Heart right ventricle (tissue), 16 donors: ENCODE measurements at regions not wholly inside any gene's neighbourhood (a gene's known extent, or its start where the extent isn't known, plus 50 kb on each side); places are given as distances from the start of the nearest gene placed in this dataset.

Source experiments
- ATAC-seq, 8 donors: fragments of 200-7000 bp; cut with Tn5 transposase; one replicate each; pipeline ENCODE4 v1.9.1; 2020; ENCODE audit warnings: mild to moderate bottlenecking in 8 of 8, moderate library complexity in 8 of 8, moderate number of reproducible peaks in 1 of 8
- DNase-seq, 2 donors: peaks; one replicate each; pipeline ENCODE4 v3.0.0-alpha.2; 2020
- H3K27ac ChIP-seq, 10 donors: fragments of 200-600 bp; sonication (generic) in 2 of 10; one replicate each; pipeline versions ENCODE4 v1.5.0 to v1.8.0; 2020 to 2022; ENCODE audit warnings: mild to moderate bottlenecking in 3 of 10
- H3K27me3 ChIP-seq, 7 donors: fragments of 200-600 bp; one replicate each; pipeline ENCODE4 v1.8.0; 2021 to 2022; ENCODE audit warnings: mild to moderate bottlenecking in 2 of 7
- H3K36me3 ChIP-seq, 9 donors: fragments of 200-600 bp; sonication (generic) in 1 of 9; one replicate each; pipeline versions ENCODE4 v1.5.0 to v1.8.0; 2020 to 2022; ENCODE audit warnings: mild to moderate bottlenecking in 2 of 9
- H3K4me1 ChIP-seq, 9 donors: fragments of 200-600 bp; sonication (generic) in 1 of 9; one replicate each; pipeline versions ENCODE4 v1.5.0 to v1.8.0; 2020 to 2022; ENCODE audit warnings: mild to moderate bottlenecking in 4 of 9
- H3K4me3 ChIP-seq, 10 donors: fragments of 200-600 bp; sonication (generic) in 2 of 10; one replicate each; pipeline versions ENCODE4 v1.5.0 to v1.8.0; 2020 to 2022; ENCODE audit warnings: mild to moderate bottlenecking in 7 of 10, moderate library complexity in 2 of 10
- H3K9me3 ChIP-seq, 11 donors: fragments of 200-600 bp in 10 of 11; sonication (generic) in 2 of 11; one replicate each; pipeline versions ENCODE4 v1.5.0 to v1.8.0; 2013 to 2022; ENCODE audit warnings: mild to moderate bottlenecking in 2 of 11, control low read depth in 1 of 11, moderate library complexity in 1 of 11
- WGBS, 2 donors: extraction: QIAGEN DNeasy Blood & Tissue Kit; methylation state at CpG; one replicate each; pipeline ENCODE4 v1.1.7; 2013; ENCODE audit warnings: inconsistent platforms in 1 of 2; 5-methylcytosine and 5-hydroxymethylcytosine counted together
- intact Hi-C, 10 donors: fragments of 100-400 bp; cut with DNase I; formaldehyde crosslinking; loops; one replicate each; pipeline versions ENCODE4 v1.11.1 to v1.14.2; 2022
- TF ChIP-seq, protein P1 (sequence below), 9 donors: fragments of 200-600 bp; sonication (generic) in 2 of 9; IDR thresholded peaks; one replicate each; pipeline versions ENCODE4 v1.5.0 to v1.8.0; 2021 to 2022; ENCODE audit warnings: antibody characterized with exemption in 9 of 9, mild to moderate bottlenecking in 5 of 9, moderate library complexity in 1 of 9
- donor health status: Arrhythmogenic right ventricular cardiomyopathy.
- donor health status: ischemic (EF 13 %, LVEDD 7.1; RV severe dilation, severe dysfunction).
- donor health status: healthy with polysubstance abuse.
- donor health status: DM: no; HTN: yes; CAD: no.
- donor health status: DM: no; HTN: no; CAD: no.
- donor health status: ischemic (EF 25% LVEDD 6.9; RV normal size, moderate dysfunction).
- donor health status: ischemic (EF 25% LVEDD 5.7; RV mildly dilated, moderate dysfunction).
- donor health status: healthy.
- donor health status: DM: yes; HTN: yes; CAD: no.
- donor health status: Ischemic cardiomyopathy.
- donor health status: ischemic (EF 35%, LVEDD 5.7; RV mildly dilated, moderate dysfunction).
- donor health status: nonischemic (EF 11% LVEDD 7.7; RV severe dilation, severe dysfunction).
- donor health status: DM: yes; HTN: yes; CAD: no.
- donor health status: PGD.
- donor health status: ischemic (EF 29% LVEDD 5.4; RV normal size, mild dysfunction).
- donor health status: nonischemic (EF 23%, LVEDD 6.1; RV moderate dilation, normal function).

DNA sequence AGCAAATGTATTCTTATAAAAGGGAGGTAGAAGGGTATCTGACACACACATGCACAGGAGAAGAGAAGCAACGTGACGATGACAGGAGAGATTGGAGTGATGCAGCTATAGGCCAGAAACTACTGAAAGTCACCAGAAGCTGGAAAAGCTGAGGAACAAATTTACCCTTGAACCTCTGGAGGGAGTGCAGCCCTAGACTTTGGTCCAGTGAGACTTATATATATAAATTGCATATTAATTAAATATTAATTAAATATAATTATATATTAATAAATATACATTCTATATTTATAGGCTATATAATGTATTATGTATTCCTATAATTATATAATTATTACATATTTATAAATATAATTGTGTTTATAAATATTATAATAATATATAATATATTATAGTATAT is 96.5 kb upstream of the LMCD1 start:
- Histone ChIP-seq H3K4me3 (no peak overlapping the region), H3K4me1 (no peaks in the 10 kb centered on the region), H3K9me3 (peaks cover 0 to 22% (median 6%) of the 10 kb centered on the region in 11 donors), H3K36me3 (no peaks in the 10 kb centered on the region), H3K27me3 (no peaks in the 10 kb centered on the region), H3K27ac (no peak overlapping the region)
- no peak for ATAC-seq
- WGBS, 2 donors, result 95% methylated on average over 2 of the region's 2 CpGs
- intact Hi-C loops, result no loop called here
- TF ChIP-seq, protein P1, sequence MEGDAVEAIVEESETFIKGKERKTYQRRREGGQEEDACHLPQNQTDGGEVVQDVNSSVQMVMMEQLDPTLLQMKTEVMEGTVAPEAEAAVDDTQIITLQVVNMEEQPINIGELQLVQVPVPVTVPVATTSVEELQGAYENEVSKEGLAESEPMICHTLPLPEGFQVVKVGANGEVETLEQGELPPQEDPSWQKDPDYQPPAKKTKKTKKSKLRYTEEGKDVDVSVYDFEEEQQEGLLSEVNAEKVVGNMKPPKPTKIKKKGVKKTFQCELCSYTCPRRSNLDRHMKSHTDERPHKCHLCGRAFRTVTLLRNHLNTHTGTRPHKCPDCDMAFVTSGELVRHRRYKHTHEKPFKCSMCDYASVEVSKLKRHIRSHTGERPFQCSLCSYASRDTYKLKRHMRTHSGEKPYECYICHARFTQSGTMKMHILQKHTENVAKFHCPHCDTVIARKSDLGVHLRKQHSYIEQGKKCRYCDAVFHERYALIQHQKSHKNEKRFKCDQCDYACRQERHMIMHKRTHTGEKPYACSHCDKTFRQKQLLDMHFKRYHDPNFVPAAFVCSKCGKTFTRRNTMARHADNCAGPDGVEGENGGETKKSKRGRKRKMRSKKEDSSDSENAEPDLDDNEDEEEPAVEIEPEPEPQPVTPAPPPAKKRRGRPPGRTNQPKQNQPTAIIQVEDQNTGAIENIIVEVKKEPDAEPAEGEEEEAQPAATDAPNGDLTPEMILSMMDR (IDR thresholded peaks at IDR 0.05), result no peak
- DNase-seq, result no peak

DNA sequence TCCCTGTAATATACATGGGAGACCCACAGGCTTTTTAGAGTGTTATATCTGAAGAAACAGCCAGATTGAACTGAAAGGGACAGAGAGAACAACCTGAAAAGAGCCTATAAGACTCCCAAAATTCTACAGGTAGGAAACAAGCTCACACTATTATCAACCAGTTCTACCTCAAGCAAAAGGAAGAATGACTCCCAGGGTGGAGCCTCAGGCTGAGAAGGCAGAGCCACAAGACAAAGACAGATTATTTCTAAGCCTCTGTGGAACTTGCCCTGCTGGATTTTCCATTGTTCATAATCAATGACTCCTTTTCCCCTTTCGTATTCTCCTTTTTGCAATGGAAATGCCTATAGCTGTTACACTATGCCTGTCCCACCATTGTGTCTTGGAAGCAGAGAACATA is 95.1 kb upstream of the LMCD1 start:
- Histone ChIP-seq H3K27me3 (no peaks in the 10 kb centered on the region), H3K27ac (no peak overlapping the region), H3K4me3 (no peak overlapping the region), H3K36me3 (no peaks in the 10 kb centered on the region), H3K4me1 (no peaks in the 10 kb centered on the region), H3K9me3 (peaks cover 0 to 21% (median 6%) of the 10 kb centered on the region in 11 donors)
- ATAC-seq (no peak), DNase-seq (no peak)
- intact Hi-C loops, result no loop called here
- TF ChIP-seq, protein P1 (IDR thresholded peaks at IDR 0.05), result no peak
- WGBS, 2 donors, result 86 to 96% methylated on average over 1 of the region's 1 CpG

- intact Hi-C loops, result no loop called here
- WGBS, 2 donors, result 71 to 78% methylated on average over 7 of the region's 7 CpGs
- no peak for DNase-seq
Measured at GRCh38 chr3:8413337-8413926, 88.2 kb upstream of the LMCD1 start.

DNA sequence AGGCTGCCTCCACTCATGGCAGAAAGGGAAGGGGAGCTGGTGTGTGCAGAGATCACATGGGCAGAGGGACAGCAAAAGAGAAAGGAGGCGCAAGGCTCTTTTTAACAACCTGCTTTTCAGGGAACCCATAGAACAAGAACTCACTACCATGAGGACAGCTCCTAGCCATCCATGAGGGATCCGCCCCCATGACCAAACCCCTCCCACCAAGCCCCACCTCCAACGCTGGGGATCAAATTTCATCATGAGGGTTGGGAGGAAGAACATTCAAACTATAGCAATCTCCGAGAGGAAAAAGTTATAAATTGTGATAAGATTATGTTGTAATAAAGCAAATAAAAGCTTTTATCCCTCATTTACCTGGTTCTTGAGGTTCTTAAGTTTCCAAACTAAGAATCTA is 84.7 kb upstream of the LMCD1 start:
- Histone ChIP-seq H3K4me1 (peaks cover 0 to 5% (median 0%) of the 10 kb centered on the region in 9 donors), H3K27me3 (no peaks in the 10 kb centered on the region), H3K27ac (no peak overlapping the region), H3K36me3 (no peaks in the 10 kb centered on the region), H3K4me3 (peak overlapping the region in 1 of 10 donors; percentile 8), H3K9me3 (no peaks in the 10 kb centered on the region)
- TF ChIP-seq, protein P1 (IDR thresholded peaks at IDR 0.05), result no peak
- DNase-seq (no peak), ATAC-seq (no peak)
- WGBS, 2 donors, result 76 to 79% methylated on average over 4 of the region's 4 CpGs
- intact Hi-C loops, result loop anchor here in 6 of 10 donors (5.0 kb wide), 1 partner anchor 90 kb away; no protein-coding TSS in a partner anchor

More at GRCh38 chr3:8413337-8413926, 88.2 kb upstream of the LMCD1 start:
- H3K4me3 ChIP-seq, result no peak overlapping the region
- no peaks in the 10 kb centered on the region for H3K36me3 ChIP-seq
- TF ChIP-seq, protein P1 (IDR thresholded peaks at IDR 0.05), result no peak
- no peak overlapping the region for H3K27ac ChIP-seq
- peak in 1 of 8 donors; percentile 35 for ATAC-seq
- no peaks in the 10 kb centered on the region for H3K27me3 ChIP-seq
- no peaks in the 10 kb centered on the region for H3K9me3 ChIP-seq
- H3K4me1 ChIP-seq, result peaks cover 0 to 5% (median 0%) of the 10 kb centered on the region in 9 donors
